ENCODE measurements at regions not wholly inside any gene's neighbourhood (a gene's known extent, or its start where the extent isn't known, plus 50 kb on each side); places are given as distances from the start of the nearest gene placed in this dataset.

DNA sequence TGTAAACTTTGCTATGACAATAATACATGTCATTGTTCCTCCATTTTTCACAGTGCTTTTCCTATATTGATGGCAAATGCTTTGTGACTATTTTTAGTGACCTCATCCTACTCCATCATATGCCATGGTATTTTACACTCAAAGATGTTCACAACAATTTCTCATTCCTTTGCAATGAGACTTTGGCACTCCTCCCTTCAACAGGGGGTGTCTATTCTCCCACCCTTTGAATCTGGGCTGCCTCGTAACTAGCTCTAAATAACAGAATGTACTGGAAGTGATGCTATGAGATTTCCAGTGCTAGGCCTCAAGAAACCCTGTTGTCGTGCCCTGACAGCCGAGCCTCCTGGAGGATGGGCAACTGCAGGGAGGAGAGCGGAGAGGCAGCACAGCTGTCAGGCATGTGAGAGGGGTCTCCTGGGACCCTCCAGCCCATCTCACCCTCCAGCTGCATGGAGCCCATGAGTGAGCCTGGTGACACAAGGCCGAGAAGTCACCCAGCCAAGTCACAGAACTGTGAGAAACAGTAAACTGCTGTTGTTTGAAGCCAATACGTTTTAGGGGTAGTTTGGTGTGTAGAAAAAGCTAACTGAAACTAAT, 103.1 kb upstream of the APCDD1 start:
- CTCF ChIA-PET, result interaction anchor here (0.6 kb wide), 1 partner anchor 760 kb away, joined by 3 read pairs; no protein-coding TSS in a partner anchor
- POLR2A ChIA-PET, result no interaction called here

GRCh38 chr18:10351858-10352257, 102.6 kb upstream of the APCDD1 start:
- Histone ChIP-seq H3K36me3 (ENCODE audit: control insufficient read depth in 2 of 2, insufficient read depth in 1 of 2, low read length in 2 of 2) (no peaks in the 10 kb centered on the region), H3K9me3 (ENCODE audit: control insufficient read depth, insufficient read depth, low read depth, low read length) (no peaks in the 10 kb centered on the region), H3K27ac (ENCODE audit: extremely low read depth, low read depth, low read length) (no peak overlapping the region), H3K4me1 (ENCODE audit: control insufficient read depth, insufficient read depth, low read length) (no peaks in the 10 kb centered on the region), H3K4me3 (ENCODE audit: low read depth, low read length) (no peak overlapping the region)
- ChIA-PET CTCF (no interaction called here), POLR2A (no interaction called here)
- TF ChIP-seq ZNF16 (tag by site-specific recombination; IDR thresholded peaks at IDR 0.05; ENCODE audit: low read depth) (no peak), SP2 (tag by site-specific recombination; IDR thresholded peaks at IDR 0.05) (no peak), KLF10 (tag by site-specific recombination; IDR thresholded peaks at IDR 0.05) (no peak), ZNF302 (tag by site-specific recombination; IDR thresholded peaks at IDR 0.05; ENCODE audit: low read depth) (no peak), ZNF184 (tag by site-specific recombination; IDR thresholded peaks at IDR 0.05) (no peak), ZNF132 (tag by site-specific recombination; IDR thresholded peaks at IDR 0.05; ENCODE audit: borderline replicate concordance) (no peak), ZSCAN5A (tag by site-specific recombination; IDR thresholded peaks at IDR 0.05) (no peak), ZNF626 (tag by site-specific recombination; IDR thresholded peaks at IDR 0.05) (no peak), SETDB1 (IDR thresholded peaks at IDR 0.05; ENCODE audit: insufficient read length, low read length) (no peak), ZNF23 (tag by site-specific recombination; IDR thresholded peaks at IDR 0.05; ENCODE audit: borderline replicate concordance) (no peak), ZNF449 (tag by site-specific recombination; IDR thresholded peaks at IDR 0.05) (no peak), BCL11A (tag by site-specific recombination; IDR thresholded peaks at IDR 0.05; ENCODE audit: low read depth) (no peak), ZNF670 (tag by site-specific recombination; IDR thresholded peaks at IDR 0.05; ENCODE audit: low read depth) (no peak)
- TF ChIP-seq, protein P1, sequence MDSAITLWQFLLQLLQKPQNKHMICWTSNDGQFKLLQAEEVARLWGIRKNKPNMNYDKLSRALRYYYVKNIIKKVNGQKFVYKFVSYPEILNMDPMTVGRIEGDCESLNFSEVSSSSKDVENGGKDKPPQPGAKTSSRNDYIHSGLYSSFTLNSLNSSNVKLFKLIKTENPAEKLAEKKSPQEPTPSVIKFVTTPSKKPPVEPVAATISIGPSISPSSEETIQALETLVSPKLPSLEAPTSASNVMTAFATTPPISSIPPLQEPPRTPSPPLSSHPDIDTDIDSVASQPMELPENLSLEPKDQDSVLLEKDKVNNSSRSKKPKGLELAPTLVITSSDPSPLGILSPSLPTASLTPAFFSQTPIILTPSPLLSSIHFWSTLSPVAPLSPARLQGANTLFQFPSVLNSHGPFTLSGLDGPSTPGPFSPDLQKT (IDR thresholded peaks at IDR 0.05; ENCODE audit: borderline replicate concordance, low read depth, low read length), result no peak
- TF ChIP-seq, protein P2, sequence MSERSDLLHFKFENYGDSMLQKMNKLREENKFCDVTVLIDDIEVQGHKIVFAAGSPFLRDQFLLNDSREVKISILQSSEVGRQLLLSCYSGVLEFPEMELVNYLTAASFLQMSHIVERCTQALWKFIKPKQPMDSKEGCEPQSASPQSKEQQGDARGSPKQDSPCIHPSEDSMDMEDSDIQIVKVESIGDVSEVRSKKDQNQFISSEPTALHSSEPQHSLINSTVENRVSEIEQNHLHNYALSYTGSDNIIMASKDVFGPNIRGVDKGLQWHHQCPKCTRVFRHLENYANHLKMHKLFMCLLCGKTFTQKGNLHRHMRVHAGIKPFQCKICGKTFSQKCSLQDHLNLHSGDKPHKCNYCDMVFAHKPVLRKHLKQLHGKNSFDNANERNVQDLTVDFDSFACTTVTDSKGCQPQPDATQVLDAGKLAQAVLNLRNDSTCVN (tag by site-specific recombination; optimal IDR thresholded peaks at IDR 0.05), result no peak

More for the DNA sequence above, 103.1 kb upstream of the APCDD1 start:
- Histone ChIP-seq H3K4me1 (ENCODE audit: control insufficient read depth, insufficient read depth, low read length) (no peaks in the 10 kb centered on the region), H3K27ac (ENCODE audit: extremely low read depth, low read depth, low read length) (no peak overlapping the region), H3K36me3 (ENCODE audit: control insufficient read depth in 2 of 2, insufficient read depth in 1 of 2, low read length in 2 of 2) (no peaks in the 10 kb centered on the region), H3K4me3 (ENCODE audit: low read depth, low read length) (no peak overlapping the region), H3K9me3 (ENCODE audit: control insufficient read depth, insufficient read depth, low read depth, low read length) (no peaks in the 10 kb centered on the region)
- no peak for TF ChIP-seq ZNF768 (tag by site-specific recombination; IDR thresholded peaks at IDR 0.05)
- TF ChIP-seq PRDM6 (tag by site-specific recombination; IDR thresholded peaks at IDR 0.05), result no peak
- TF ChIP-seq, protein P3, sequence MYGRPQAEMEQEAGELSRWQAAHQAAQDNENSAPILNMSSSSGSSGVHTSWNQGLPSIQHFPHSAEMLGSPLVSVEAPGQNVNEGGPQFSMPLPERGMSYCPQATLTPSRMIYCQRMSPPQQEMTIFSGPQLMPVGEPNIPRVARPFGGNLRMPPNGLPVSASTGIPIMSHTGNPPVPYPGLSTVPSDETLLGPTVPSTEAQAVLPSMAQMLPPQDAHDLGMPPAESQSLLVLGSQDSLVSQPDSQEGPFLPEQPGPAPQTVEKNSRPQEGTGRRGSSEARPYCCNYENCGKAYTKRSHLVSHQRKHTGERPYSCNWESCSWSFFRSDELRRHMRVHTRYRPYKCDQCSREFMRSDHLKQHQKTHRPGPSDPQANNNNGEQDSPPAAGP (tag by site-specific recombination; IDR thresholded peaks at IDR 0.05), result no peak
- no peak for TF ChIP-seq HOXD13 (CRISPR knock-in tag; IDR thresholded peaks at IDR 0.05; ENCODE audit: borderline replicate concordance)
- no peak for TF ChIP-seq KLF8 (tag by site-specific recombination; IDR thresholded peaks at IDR 0.05)
- TF ChIP-seq ZNF174 (tag by site-specific recombination; IDR thresholded peaks at IDR 0.05), result no peak
- no peak for TF ChIP-seq ZBTB8A (tag by site-specific recombination; IDR thresholded peaks at IDR 0.05)
- no peak for TF ChIP-seq ZNF629 (tag by site-specific recombination; IDR thresholded peaks at IDR 0.05)
- TF ChIP-seq ZNF398 (tag by site-specific recombination; IDR thresholded peaks at IDR 0.05), result no peak
